BJ (cell line): ENCODE measurements at regions not wholly inside any gene's neighbourhood (a gene's known extent, or its start where the extent isn't known, plus 50 kb on each side); places are given as distances from the start of the nearest gene placed in this dataset.

Experiments
- CTCF ChIA-PET: fragments of 350-600 bp; formaldehyde crosslinking; extraction: SDS; loops from one replicate; lab custom pipeline; 2021; ENCODE audit warnings: antibody characterized with exemption, inconsistent platforms; lab: Yijun Ruan, JAX
- POLR2A ChIA-PET: fragments of 300-600 bp; sonication (Branson Sonifier 250); formaldehyde crosslinking; extraction: SDS; loops from one replicate; lab custom pipeline; 2021; ENCODE audit warnings: antibody characterized with exemption; lab: Charles Lee
- DNase-seq: peaks from one replicate; pipeline ENCODE4 v3.0.0-alpha.2; 2011; ENCODE audit warnings: low read depth
- H3K27me3 ChIP-seq: 2 replicates; pipeline ENCODE4 v1.6.0; 2011; ENCODE audit warnings: low read length; ENCODE audit not compliant: control insufficient read depth, insufficient read depth
- H3K36me3 ChIP-seq: 2 replicates; pipeline ENCODE4 v1.5.1; 2011; ENCODE audit warnings: low read length; ENCODE audit not compliant: control insufficient read depth, insufficient read depth
- H3K4me3 ChIP-seq: 2 replicates; pipeline ENCODE4 v1.5.1; 2011; ENCODE audit warnings: low read depth, mild to moderate bottlenecking, control low read depth, low read length
- CTCF ChIP-seq: IDR thresholded peaks from 2 replicates; pipeline ENCODE4 v1.5.1; 2011; ENCODE audit warnings: low read depth, mild to moderate bottlenecking, control low read depth, inconsistent platforms, low read length, moderate library complexity; ENCODE audit not compliant: insufficient read depth

DNA sequence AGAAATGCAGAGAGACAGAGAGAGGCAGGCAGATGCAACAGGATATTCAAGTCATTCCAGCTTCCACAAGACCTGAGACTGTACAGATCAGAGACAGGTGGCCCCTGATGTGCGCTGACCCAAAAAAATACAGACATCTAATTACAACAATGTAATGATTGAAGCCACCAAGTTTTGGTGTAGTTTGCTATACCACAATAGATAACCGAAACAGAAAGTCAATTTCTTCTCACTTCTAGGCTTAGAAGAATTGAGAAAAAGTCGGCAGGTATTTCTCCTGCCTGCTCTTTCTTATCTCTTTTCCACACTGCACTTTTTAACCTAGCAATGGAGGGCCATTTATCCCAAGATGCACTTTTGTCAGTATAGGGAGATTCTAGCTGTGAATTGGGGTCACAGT is 949.2 kb downstream of the CDH11 start:
- Histone ChIP-seq H3K4me3 (no peak overlapping the region), H3K27me3 (no peaks in the 10 kb centered on the region), H3K36me3 (no peaks in the 10 kb centered on the region)
- no peak for DNase-seq
- ChIA-PET POLR2A (no interaction called here), CTCF (no interaction called here)
- TF ChIP-seq CTCF: no peak

- TF ChIP-seq CTCF: no peak
- H3K4me3 ChIP-seq: no peak overlapping the region
- CTCF ChIA-PET: no interaction called here
- no peaks in the 10 kb centered on the region for H3K27me3 ChIP-seq
- POLR2A ChIA-PET: no interaction called here
- DNase-seq: no peak
- no peaks in the 10 kb centered on the region for H3K36me3 ChIP-seq
Observed at GRCh38 chr16:64172226-64172625, 949.6 kb downstream of the CDH11 start.

GRCh38 chr16:64171632-64172031 is 950.2 kb downstream of the CDH11 start:
- Histone ChIP-seq H3K36me3 (no peaks in the 10 kb centered on the region), H3K27me3 (no peaks in the 10 kb centered on the region), H3K4me3 (no peak overlapping the region)
- ChIA-PET CTCF (no interaction called here), POLR2A (no interaction called here)
- TF ChIP-seq CTCF: no peak
- no peak for DNase-seq

DNA sequence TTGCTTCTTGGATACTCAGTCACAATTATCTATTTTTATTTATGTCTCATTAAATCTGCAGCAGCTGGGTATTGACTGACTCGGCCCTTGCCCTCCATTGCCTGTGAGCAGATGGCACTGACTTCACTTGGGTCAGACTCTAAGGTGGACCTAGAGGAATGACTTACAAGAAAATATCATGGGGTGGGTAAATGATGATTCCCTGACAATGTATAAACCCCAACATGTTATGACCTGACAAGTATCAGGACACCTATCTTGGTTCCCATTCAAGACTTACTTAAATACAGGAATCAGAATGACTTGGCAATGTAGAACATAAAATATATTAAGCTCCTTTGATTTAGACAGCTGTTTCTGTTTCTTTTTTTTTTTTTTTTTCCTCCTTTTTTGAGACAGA is 953.5 kb downstream of the CDH11 start:
- Histone ChIP-seq H3K4me3 (no peak overlapping the region), H3K27me3 (no peaks in the 10 kb centered on the region), H3K36me3 (no peaks in the 10 kb centered on the region)
- TF ChIP-seq CTCF: no peak
- DNase-seq: no peak
- ChIA-PET POLR2A (interaction anchor here (0.6 kb wide), 1 partner anchor 42 kb away, joined by 6 read pairs; no protein-coding TSS in a partner anchor), CTCF (no interaction called here)

DNA sequence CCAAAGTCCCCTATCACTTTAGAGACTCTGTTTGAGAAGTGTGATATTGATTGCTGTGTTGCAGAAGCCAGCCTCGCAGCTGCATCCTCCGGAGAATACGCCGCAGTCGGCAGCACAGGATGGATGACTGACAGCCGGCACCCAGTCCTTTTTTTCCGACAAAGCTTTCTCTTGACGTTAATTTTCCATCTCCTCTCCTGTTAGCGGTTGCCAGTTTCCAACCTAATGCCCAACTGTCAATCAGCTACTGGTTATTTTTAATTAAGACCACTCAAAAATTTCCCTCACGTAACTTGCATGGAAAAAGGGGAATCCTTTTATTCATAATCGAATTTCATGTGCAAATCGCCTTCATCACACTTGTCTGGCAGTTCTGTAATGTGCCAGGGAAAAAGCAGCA is 953.9 kb downstream of the CDH11 start:
- TF ChIP-seq CTCF: no peak
- Histone ChIP-seq H3K27me3 (no peaks in the 10 kb centered on the region), H3K36me3 (no peaks in the 10 kb centered on the region), H3K4me3 (no peak overlapping the region)
- POLR2A ChIA-PET: interaction anchor here (0.6 kb wide), 1 partner anchor 43 kb away, joined by 6 read pairs; no protein-coding TSS in a partner anchor
- no peak for DNase-seq
- CTCF ChIA-PET: no interaction called here
